ENCODE measurements at regions not wholly inside any gene's neighbourhood (a gene's known extent, or its start where the extent isn't known, plus 50 kb on each side); places are given as distances from the start of the nearest gene placed in this dataset.

- TF ChIP-seq MYC (IDR thresholded peaks at IDR 0.05; ENCODE audit: low read depth, low read length) (no peak), MYC (CRISPR knock-in tag; IDR thresholded peaks at IDR 0.05; ENCODE audit: borderline replicate concordance, low read depth) (no peak), GATAD2A (IDR thresholded peaks at IDR 0.05) (no peak), POLR2A (conservative IDR thresholded peaks at IDR 0.05) (no peak), POU5F1 (IDR thresholded peaks at IDR 0.05; ENCODE audit: borderline replicate concordance, low read depth, low read length, partially characterized antibody) (no peak), SIN3B (IDR thresholded peaks at IDR 0.05; ENCODE audit: low read depth) (no peak), ELK1 (CRISPR knock-in tag; IDR thresholded peaks at IDR 0.05) (no peak)
Measured at GRCh38 chr13:91241221-91241933, 106.1 kb upstream of the MIR17HG start.

All from K562 (cell line).